Stomach (tissue), 8 donors: ENCODE measurements at regions not wholly inside any gene's neighbourhood (a gene's known extent, or its start where the extent isn't known, plus 50 kb on each side); places are given as distances from the start of the nearest gene placed in this dataset.

ENCODE experiments used
- DNase-seq, 2 donors: peaks; one replicate each; pipeline versions ENCODE4 v3.0.0 to v3.0.0-alpha.2; 2013 to 2019
- H3K27ac ChIP-seq, 5 donors: fragments of 200-600 bp in 4 of 5; sonication (generic) in 4 of 5; one replicate each; pipeline ENCODE4 v1.5.1; 2013 to 2019; ENCODE audit warnings: mild to moderate bottlenecking in 1 of 5, moderate library complexity in 1 of 5
- H3K27me3 ChIP-seq, 3 donors: fragments of 200-600 bp; sonication (generic); one replicate each; pipeline ENCODE4 v1.5.1; 2017 to 2019; ENCODE audit warnings: mixed run types in 1 of 3
- H3K36me3 ChIP-seq, 4 donors: fragments of 200-600 bp; sonication (generic); 1 replicate in 3 of 4; 2 replicates in 1 of 4; pipeline ENCODE4 v1.5.1; 2016 to 2019
- H3K4me1 ChIP-seq, 4 donors: fragments of 200-600 bp; sonication (generic); one replicate each; pipeline ENCODE4 v1.5.1; 2016 to 2019
- H3K4me3 ChIP-seq, 4 donors: fragments of 200-600 bp; sonication (generic) in 3 of 4; one replicate each; pipeline ENCODE4 v1.5.1; 2016 to 2019; ENCODE audit warnings: mild to moderate bottlenecking in 1 of 4
- H3K9me3 ChIP-seq, 4 donors: fragments of 200-600 bp; sonication (generic); one replicate each; pipeline ENCODE4 v1.5.1; 2016 to 2019
- CTCF ChIP-seq, 7 experiments: fragments of 450-650 bp in 4 of 7; fragments of 200-600 bp in 3 of 7; sonication (generic) in 3 of 7; IDR thresholded peaks; one replicate each; pipeline ENCODE4 v1.5.1; 2016 to 2019; ENCODE audit warnings: antibody characterized with exemption in 7 of 7, control low read depth in 2 of 7, mild to moderate bottlenecking in 1 of 7
- EP300 ChIP-seq: sonication (generic); formaldehyde crosslinking; IDR thresholded peaks from one replicate; pipeline ENCODE4 v1.6.1; 2017; ENCODE audit warnings: antibody characterized with exemption
- POLR2A ChIP-seq, 4 donors: fragments of 450-650 bp; IDR thresholded peaks; one replicate each; pipeline ENCODE4 v1.6.1; 2016; ENCODE audit warnings: antibody characterized with exemption in 4 of 4, control low read depth in 2 of 4, mild to moderate bottlenecking in 1 of 4, moderate library complexity in 1 of 4
- POLR2AphosphoS5 ChIP-seq, 3 donors: sonication (generic); formaldehyde crosslinking; IDR thresholded peaks; one replicate each; pipeline ENCODE4 v1.6.1; 2016; ENCODE audit warnings: antibody characterized with exemption in 3 of 3
- WGBS, 5 donors: extraction: QIAGEN DNeasy Blood & Tissue Kit in 3 of 5; methylation state at CpG; one replicate each; pipeline versions ENCODE4 v1.1.5 to v1.1.7; 2013 to 2018; 5-methylcytosine and 5-hydroxymethylcytosine counted together
- intact Hi-C: fragments of 100-400 bp; cut with DNase I; formaldehyde crosslinking; loops from one replicate; pipeline ENCODE4 v1.15.1; 2023; ENCODE audit warnings: low total_unique reads
- donor health status: healthy with polysubstance abuse.
- donor health status: Bipolar disorder and iron deficiency.
- donor health status: healthy.

GRCh38 chr12:92055877-92056276, 89.8 kb downstream of the BTG1 start:
- WGBS, 5 donors = 21 to 54% (median 38%) methylated on average over 4 of the region's 4 CpGs
- Histone ChIP-seq H3K36me3 (no peaks in the 10 kb centered on the region), H3K9me3 (no peaks in the 10 kb centered on the region), H3K27me3 (no peaks in the 10 kb centered on the region), H3K4me1 (peaks cover 0 to 19% (median 5%) of the 10 kb centered on the region in 4 donors), H3K27ac (peak overlapping the region in 2 of 5 donors; percentile 4 to 27), H3K4me3 (no peak overlapping the region)
- no peak for TF ChIP-seq EP300
- no peak for TF ChIP-seq POLR2A (IDR thresholded peaks at IDR 0.05)
- TF ChIP-seq POLR2AphosphoS5 (IDR thresholded peaks at IDR 0.05) = peak in 2 of 3 donors; percentile 8 to 66
- TF ChIP-seq CTCF (IDR thresholded peaks at IDR 0.05) = no peak
- DNase-seq = peak; percentile 62 to 80
- intact Hi-C loops = no loop called here

- no peak for DNase-seq
- Histone ChIP-seq H3K36me3 (no peaks in the 10 kb centered on the region), H3K4me3 (no peak overlapping the region), H3K27ac (no peak overlapping the region), H3K9me3 (no peaks in the 10 kb centered on the region), H3K4me1 (peaks cover 0 to 13% (median 9%) of the 10 kb centered on the region in 4 donors), H3K27me3 (no peaks in the 10 kb centered on the region)
- TF ChIP-seq POLR2AphosphoS5 (IDR thresholded peaks at IDR 0.05) (no peak), CTCF (IDR thresholded peaks at IDR 0.05) (no peak), POLR2A (IDR thresholded peaks at IDR 0.05) (no peak), EP300 (no peak)
- WGBS, 5 donors = 88 to 98% (median 96%) methylated on average over 2 of the region's 2 CpGs
- intact Hi-C loops = no loop called here
These were observed 94.2 kb downstream of the BTG1 start for GRCh38 chr12:92051441-92051840.

- Histone ChIP-seq H3K9me3 (no peaks in the 10 kb centered on the region), H3K4me3 (no peak overlapping the region), H3K36me3 (no peaks in the 10 kb centered on the region), H3K4me1 (peaks cover 0 to 10% (median 5%) of the 10 kb centered on the region in 4 donors), H3K27ac (no peak overlapping the region), H3K27me3 (no peaks in the 10 kb centered on the region)
- 57 to 79% (median 74%) methylated on average over 3 of the region's 3 CpGs for WGBS, 5 donors
- intact Hi-C loops = no loop called here
- TF ChIP-seq EP300 (no peak), POLR2A (IDR thresholded peaks at IDR 0.05) (no peak), POLR2AphosphoS5 (IDR thresholded peaks at IDR 0.05) (no peak), CTCF (IDR thresholded peaks at IDR 0.05) (no peak)
- no peak for DNase-seq
These were observed 96.2 kb downstream of the BTG1 start for GRCh38 chr12:92049403-92049802.

GRCh38 chr12:92047393-92047826, 98.2 kb downstream of the BTG1 start:
- H3K4me1 ChIP-seq = peaks cover 0 to 10% (median 5%) of the 10 kb centered on the region in 4 donors
- no peaks in the 10 kb centered on the region for H3K27me3 ChIP-seq
- no peaks in the 10 kb centered on the region for H3K9me3 ChIP-seq
- H3K4me3 ChIP-seq = no peak overlapping the region
- no peak overlapping the region for H3K27ac ChIP-seq
- DNase-seq = no peak
- 96 to 97% (median 96%) methylated on average over 2 of the region's 2 CpGs for WGBS, 5 donors
- no peaks in the 10 kb centered on the region for H3K36me3 ChIP-seq
- intact Hi-C loops = no loop called here
- no peak for TF ChIP-seq EP300
- TF ChIP-seq POLR2AphosphoS5 (IDR thresholded peaks at IDR 0.05) = no peak
- TF ChIP-seq CTCF (IDR thresholded peaks at IDR 0.05) = no peak
- no peak for TF ChIP-seq POLR2A (IDR thresholded peaks at IDR 0.05)
